ENCODE measurements at regions not wholly inside any gene's neighbourhood (a gene's known extent, or its start where the extent isn't known, plus 50 kb on each side); places are given as distances from the start of the nearest gene placed in this dataset.

- intact Hi-C loops (cut with micrococcal nuclease): no loop called here
- TF ChIP-seq EZH2 (IDR thresholded peaks at IDR 0.05; ENCODE audit: borderline replicate concordance, insufficient read depth, low read depth, low read length, poor library complexity, severe bottlenecking): no peak
- TF ChIP-seq CTCF (IDR thresholded peaks at IDR 0.05): no peak
- no peak overlapping the region for H3K4me3 ChIP-seq (ENCODE audit: control extremely low read depth in 1 of 5, extremely low read depth in 1 of 5, insufficient read depth in 1 of 5, low read depth in 2 of 5, low read length in 4 of 5)
- H3K9me3 ChIP-seq (ENCODE audit: control extremely low read depth in 1 of 3, control insufficient read depth in 2 of 3, insufficient read depth in 1 of 3, low read length in 2 of 3): no peaks in the 10 kb centered on the region
- H2AFZ ChIP-seq (ENCODE audit: insufficient read depth, low read depth, low read length, poor library complexity, severe bottlenecking): no peak overlapping the region
- ChIA-PET CTCF (no interaction called here), POLR2A (no interaction called here)
- ATAC-seq (ENCODE audit: low read depth) (no peak), DNase-seq (no peak)
- Mint-ChIP-seq H3K9me3 (ENCODE audit: insufficient read depth) (no peaks in the 10 kb centered on the region), H3K27ac (no peak overlapping the region), H3K4me1 (no peaks in the 10 kb centered on the region), H3K4me3 (no peak overlapping the region), H3K27me3 (peaks cover 18% of the 10 kb centered on the region)
- no peaks in the 10 kb centered on the region for H3K79me2 ChIP-seq (ENCODE audit: control insufficient read depth, insufficient read depth, low read length)
- no peak overlapping the region for H3K9ac ChIP-seq (ENCODE audit: low read length)
- H4K20me1 ChIP-seq (ENCODE audit: control insufficient read depth, insufficient read depth, low read length, poor library complexity, severe bottlenecking): no peaks in the 10 kb centered on the region
- H3K27me3 ChIP-seq (replicated peaks in 1 of 4; ENCODE audit: control extremely low read depth in 1 of 4, control insufficient read depth in 3 of 4, insufficient read depth in 4 of 4, low read length in 3 of 4): no peaks in the 10 kb centered on the region
- no peak overlapping the region for H3K27ac ChIP-seq (ENCODE audit: low read length in 2 of 2)
- no peaks in the 10 kb centered on the region for H3K36me3 ChIP-seq (replicated peaks in 1 of 2; ENCODE audit: control extremely low read depth in 1 of 2, control insufficient read depth in 1 of 2, extremely low read depth in 1 of 2, insufficient read depth in 2 of 2, low read length in 1 of 2)
- H3K4me2 ChIP-seq (replicated peaks; ENCODE audit: low read depth, low read length, poor library complexity, severe bottlenecking): no peak overlapping the region
- H3K4me1 ChIP-seq (ENCODE audit: control insufficient read depth in 2 of 2, insufficient read depth in 2 of 2, low read length in 2 of 2): no peaks in the 10 kb centered on the region
- WGBS (ENCODE audit: insufficient coverage): 94% methylated on average over 16 of the region's 16 CpGs
Observed at GRCh38 chr10:125468278-125468677, 214.7 kb downstream of the TEX36 start.

- no peaks in the 10 kb centered on the region for H3K4me1 Mint-ChIP-seq
- POLR2A ChIA-PET: no interaction called here
- no peak overlapping the region for H3K4me2 ChIP-seq (replicated peaks; ENCODE audit: low read depth, low read length, poor library complexity, severe bottlenecking)
- no peaks in the 10 kb centered on the region for H3K27me3 ChIP-seq (replicated peaks in 1 of 4; ENCODE audit: control extremely low read depth in 1 of 4, control insufficient read depth in 3 of 4, insufficient read depth in 4 of 4, low read length in 3 of 4)
- no peak for ATAC-seq (ENCODE audit: low read depth)
- H3K4me3 Mint-ChIP-seq: no peak overlapping the region
- no peaks in the 10 kb centered on the region for H4K20me1 ChIP-seq (ENCODE audit: control insufficient read depth, insufficient read depth, low read length, poor library complexity, severe bottlenecking)
- H3K4me1 ChIP-seq (ENCODE audit: control insufficient read depth in 2 of 2, insufficient read depth in 2 of 2, low read length in 2 of 2): no peaks in the 10 kb centered on the region
- H3K9me3 ChIP-seq (ENCODE audit: control extremely low read depth in 1 of 3, control insufficient read depth in 2 of 3, insufficient read depth in 1 of 3, low read length in 2 of 3): no peaks in the 10 kb centered on the region
- intact Hi-C loops (cut with micrococcal nuclease): no loop called here
- no peaks in the 10 kb centered on the region for H3K79me2 ChIP-seq (ENCODE audit: control insufficient read depth, insufficient read depth, low read length)
- no peak overlapping the region for H3K4me3 ChIP-seq (ENCODE audit: control extremely low read depth in 1 of 5, extremely low read depth in 1 of 5, insufficient read depth in 1 of 5, low read depth in 2 of 5, low read length in 4 of 5)
- H3K9ac ChIP-seq (ENCODE audit: low read length): no peak overlapping the region
- H3K9me3 Mint-ChIP-seq (ENCODE audit: insufficient read depth): no peaks in the 10 kb centered on the region
- no peak for DNase-seq
- peaks cover 14% of the 10 kb centered on the region for H3K27me3 Mint-ChIP-seq
- TF ChIP-seq EZH2 (IDR thresholded peaks at IDR 0.05; ENCODE audit: borderline replicate concordance, insufficient read depth, low read depth, low read length, poor library complexity, severe bottlenecking) (no peak), CTCF (IDR thresholded peaks at IDR 0.05) (no peak)
- no peaks in the 10 kb centered on the region for H3K36me3 ChIP-seq (replicated peaks in 1 of 2; ENCODE audit: control extremely low read depth in 1 of 2, control insufficient read depth in 1 of 2, extremely low read depth in 1 of 2, insufficient read depth in 2 of 2, low read length in 1 of 2)
- no peak overlapping the region for H3K27ac ChIP-seq (ENCODE audit: low read length in 2 of 2)
- H2AFZ ChIP-seq (ENCODE audit: insufficient read depth, low read depth, low read length, poor library complexity, severe bottlenecking): no peak overlapping the region
- WGBS (ENCODE audit: insufficient coverage): no CpG with 5 or more reads among the region's 1 CpG
- CTCF ChIA-PET: no interaction called here
- H3K27ac Mint-ChIP-seq: no peak overlapping the region
Observed at GRCh38 chr10:125466685-125467084, 216.3 kb downstream of the TEX36 start.

Data from B cell (primary cell).